ENCODE measurements at regions not wholly inside any gene's neighbourhood (a gene's known extent, or its start where the extent isn't known, plus 50 kb on each side); places are given as distances from the start of the nearest gene placed in this dataset.

DNA sequence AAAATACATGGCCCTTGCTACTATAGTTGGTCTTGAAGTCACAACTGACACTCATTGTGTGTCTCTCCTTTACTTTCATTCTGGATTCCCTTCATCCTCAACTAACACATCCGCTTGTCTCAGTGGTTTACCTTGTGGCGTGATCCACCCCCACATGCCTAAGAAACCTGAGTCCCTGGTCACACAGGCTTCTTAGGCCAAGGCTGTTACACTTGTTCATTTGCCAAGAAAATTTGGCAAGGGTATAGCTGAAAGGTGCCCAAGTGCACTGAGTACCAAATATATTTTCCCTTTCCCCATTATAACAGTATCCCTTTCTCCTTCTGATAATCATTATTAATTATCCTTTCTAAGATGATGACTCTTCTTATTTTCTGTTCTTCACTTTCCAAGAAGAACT lies 207.6 kb upstream of the STAC start:
- no TSS peak for BruUV-seq (replicated peaks)
- ChIA-PET POLR2A (ENCODE audit: low non-redundant PET) (no interaction called here), CTCF (no interaction called here)
- DNase-seq (ENCODE audit: low spot score), result no peak
- Histone ChIP-seq H3K36me3 (ENCODE audit: insufficient read depth, low read length, poor library complexity, severe bottlenecking) (no peaks in the 10 kb centered on the region), H3K4me3 (ENCODE audit: low read depth, low read length, poor library complexity, severe bottlenecking) (no peak overlapping the region), H3K27ac (ENCODE audit: low read depth, low read length, poor library complexity, severe bottlenecking) (no peak overlapping the region), H3K9me3 (ENCODE audit: low read depth, low read length, poor library complexity, severe bottlenecking) (no peaks in the 10 kb centered on the region), H3K4me1 (ENCODE audit: insufficient read depth, low read length, poor library complexity, severe bottlenecking) (no peaks in the 10 kb centered on the region), H3K27me3 (replicated peaks; ENCODE audit: insufficient read depth, low read depth, low read length, poor library complexity) (no peaks in the 10 kb centered on the region)
- intact Hi-C loops (cut with micrococcal nuclease; ENCODE audit: unreplicated experiment), result no loop called here
- TF ChIP-seq EZH2 (IDR thresholded peaks at IDR 0.05; ENCODE audit: borderline replicate concordance, low read depth, low read length, poor library complexity, severe bottlenecking), result no peak
- TF ChIP-seq, protein P1, sequence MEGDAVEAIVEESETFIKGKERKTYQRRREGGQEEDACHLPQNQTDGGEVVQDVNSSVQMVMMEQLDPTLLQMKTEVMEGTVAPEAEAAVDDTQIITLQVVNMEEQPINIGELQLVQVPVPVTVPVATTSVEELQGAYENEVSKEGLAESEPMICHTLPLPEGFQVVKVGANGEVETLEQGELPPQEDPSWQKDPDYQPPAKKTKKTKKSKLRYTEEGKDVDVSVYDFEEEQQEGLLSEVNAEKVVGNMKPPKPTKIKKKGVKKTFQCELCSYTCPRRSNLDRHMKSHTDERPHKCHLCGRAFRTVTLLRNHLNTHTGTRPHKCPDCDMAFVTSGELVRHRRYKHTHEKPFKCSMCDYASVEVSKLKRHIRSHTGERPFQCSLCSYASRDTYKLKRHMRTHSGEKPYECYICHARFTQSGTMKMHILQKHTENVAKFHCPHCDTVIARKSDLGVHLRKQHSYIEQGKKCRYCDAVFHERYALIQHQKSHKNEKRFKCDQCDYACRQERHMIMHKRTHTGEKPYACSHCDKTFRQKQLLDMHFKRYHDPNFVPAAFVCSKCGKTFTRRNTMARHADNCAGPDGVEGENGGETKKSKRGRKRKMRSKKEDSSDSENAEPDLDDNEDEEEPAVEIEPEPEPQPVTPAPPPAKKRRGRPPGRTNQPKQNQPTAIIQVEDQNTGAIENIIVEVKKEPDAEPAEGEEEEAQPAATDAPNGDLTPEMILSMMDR (conservative IDR thresholded peaks at IDR 0.05; ENCODE audit: low read depth, low read length), result no peak

DNA sequence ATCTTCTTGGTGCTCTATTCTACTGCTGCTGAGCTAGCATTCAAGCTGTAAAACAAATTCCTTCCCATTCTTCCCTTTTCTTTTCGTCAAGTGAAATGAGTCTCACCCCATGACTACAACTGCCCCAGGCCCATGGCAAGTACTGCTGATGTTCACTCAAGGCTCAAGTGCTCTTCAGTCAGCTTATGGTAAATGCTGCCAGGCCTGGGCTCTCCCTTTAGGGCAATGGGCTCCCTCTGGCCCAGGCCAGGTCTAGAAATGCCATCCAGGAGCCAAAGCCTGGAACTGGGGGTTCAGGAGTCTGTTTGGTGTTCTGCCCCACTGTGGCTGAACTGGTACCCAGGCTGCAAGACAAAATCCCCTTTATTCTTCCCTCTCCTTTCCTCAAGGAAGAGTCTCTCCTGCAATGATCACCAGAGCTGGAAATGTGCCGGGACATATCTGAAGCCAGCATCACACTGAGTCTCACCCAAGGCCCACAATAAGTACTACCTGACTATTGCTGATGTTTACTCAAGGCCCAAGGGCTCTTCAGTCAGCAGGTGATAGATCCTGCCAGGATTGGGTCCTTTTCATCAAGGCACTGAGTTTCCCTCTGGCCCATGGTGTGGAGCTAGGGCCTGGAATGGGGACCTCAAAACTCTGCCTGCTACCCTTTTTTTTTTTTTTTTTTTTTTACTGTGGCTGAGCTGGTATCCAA lies 205.0 kb upstream of the STAC start:
- ChIA-PET POLR2A (ENCODE audit: low non-redundant PET) (no interaction called here), CTCF (no interaction called here)
- BruUV-seq (replicated peaks), result no TSS peak

DNA sequence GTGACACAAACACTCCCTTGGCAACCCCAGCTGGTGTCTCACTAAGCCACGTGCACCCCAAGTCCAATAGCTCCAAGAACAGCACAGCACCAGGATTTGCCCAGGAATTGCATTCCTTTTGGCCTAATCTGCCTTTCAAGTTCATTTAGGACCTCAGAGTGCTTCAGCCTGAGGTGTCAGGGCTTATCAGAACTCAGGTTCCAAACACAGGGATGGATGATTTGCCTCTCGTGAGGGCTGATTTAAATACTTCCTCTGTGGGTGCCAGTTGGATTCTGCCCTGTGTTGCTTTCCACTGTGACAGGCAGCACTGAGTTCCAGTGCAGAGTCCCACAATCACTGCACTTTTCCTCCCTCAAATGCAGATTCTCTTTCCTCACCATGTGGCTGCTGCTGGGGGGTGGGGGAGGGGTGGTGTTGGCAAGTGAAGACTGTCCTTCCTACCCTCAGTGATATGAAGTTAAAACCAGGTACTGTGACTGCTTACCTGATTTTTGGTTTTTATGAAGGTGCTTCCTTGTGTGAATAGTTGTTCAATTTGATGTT lies 204.3 kb upstream of the STAC start:
- POLR2A ChIA-PET (ENCODE audit: low non-redundant PET), result no interaction called here

More for the DNA sequence above, 205.0 kb upstream of the STAC start:
- Histone ChIP-seq H3K36me3 (ENCODE audit: insufficient read depth, low read length, poor library complexity, severe bottlenecking) (no peaks in the 10 kb centered on the region), H3K27ac (ENCODE audit: low read depth, low read length, poor library complexity, severe bottlenecking) (no peak overlapping the region), H3K4me3 (ENCODE audit: low read depth, low read length, poor library complexity, severe bottlenecking) (no peak overlapping the region), H3K9me3 (ENCODE audit: low read depth, low read length, poor library complexity, severe bottlenecking) (no peaks in the 10 kb centered on the region), H3K27me3 (replicated peaks; ENCODE audit: insufficient read depth, low read depth, low read length, poor library complexity) (no peaks in the 10 kb centered on the region), H3K4me1 (ENCODE audit: insufficient read depth, low read length, poor library complexity, severe bottlenecking) (no peaks in the 10 kb centered on the region)
- no peak for DNase-seq (ENCODE audit: low spot score)
- intact Hi-C loops (cut with micrococcal nuclease; ENCODE audit: unreplicated experiment), result no loop called here
- TF ChIP-seq EZH2 (IDR thresholded peaks at IDR 0.05; ENCODE audit: borderline replicate concordance, low read depth, low read length, poor library complexity, severe bottlenecking), result no peak

DNA sequence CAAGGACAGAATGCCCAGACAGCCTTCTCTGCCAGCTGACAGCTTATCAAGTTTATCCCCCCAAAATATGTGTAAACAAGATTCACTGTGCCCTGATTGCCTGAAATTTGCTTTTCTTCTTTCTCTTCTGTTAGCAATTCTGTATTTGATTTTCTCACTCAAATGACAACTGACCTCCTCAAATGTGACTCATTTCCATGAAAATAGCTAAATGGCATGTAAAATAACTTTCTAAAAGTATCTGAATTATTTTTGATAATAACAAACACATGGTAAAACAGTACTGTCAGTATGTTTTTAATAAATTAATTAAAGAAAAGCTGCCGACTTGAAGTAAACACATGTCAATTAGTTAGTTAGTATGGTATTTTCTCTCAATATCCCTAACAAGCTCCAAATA lies 202.3 kb upstream of the STAC start:
- POLR2A ChIA-PET (ENCODE audit: low non-redundant PET), result no interaction called here
- BruUV-seq (replicated peaks), result no TSS peak

More for the DNA sequence above, 204.3 kb upstream of the STAC start:
- intact Hi-C loops (cut with micrococcal nuclease; ENCODE audit: unreplicated experiment), result no loop called here
- no peak overlapping the region for H3K27ac ChIP-seq (ENCODE audit: low read depth, low read length, poor library complexity, severe bottlenecking)
- CTCF ChIA-PET, result no interaction called here
- no peak for DNase-seq (ENCODE audit: low spot score)
- no peak for TF ChIP-seq EZH2 (IDR thresholded peaks at IDR 0.05; ENCODE audit: borderline replicate concordance, low read depth, low read length, poor library complexity, severe bottlenecking)
- no TSS peak for BruUV-seq (replicated peaks)
- H3K36me3 ChIP-seq (ENCODE audit: insufficient read depth, low read length, poor library complexity, severe bottlenecking), result no peaks in the 10 kb centered on the region
- H3K27me3 ChIP-seq (replicated peaks; ENCODE audit: insufficient read depth, low read depth, low read length, poor library complexity), result no peaks in the 10 kb centered on the region
- no peaks in the 10 kb centered on the region for H3K4me1 ChIP-seq (ENCODE audit: insufficient read depth, low read length, poor library complexity, severe bottlenecking)
- no peak overlapping the region for H3K4me3 ChIP-seq (ENCODE audit: low read depth, low read length, poor library complexity, severe bottlenecking)
- no peaks in the 10 kb centered on the region for H3K9me3 ChIP-seq (ENCODE audit: low read depth, low read length, poor library complexity, severe bottlenecking)

More for the DNA sequence above, 202.3 kb upstream of the STAC start:
- Histone ChIP-seq H3K36me3 (ENCODE audit: insufficient read depth, low read length, poor library complexity, severe bottlenecking) (no peaks in the 10 kb centered on the region), H3K9me3 (ENCODE audit: low read depth, low read length, poor library complexity, severe bottlenecking) (no peaks in the 10 kb centered on the region), H3K4me1 (ENCODE audit: insufficient read depth, low read length, poor library complexity, severe bottlenecking) (no peaks in the 10 kb centered on the region), H3K27me3 (replicated peaks; ENCODE audit: insufficient read depth, low read depth, low read length, poor library complexity) (no peaks in the 10 kb centered on the region), H3K4me3 (ENCODE audit: low read depth, low read length, poor library complexity, severe bottlenecking) (no peak overlapping the region), H3K27ac (ENCODE audit: low read depth, low read length, poor library complexity, severe bottlenecking) (no peak overlapping the region)
- TF ChIP-seq, protein P1 (conservative IDR thresholded peaks at IDR 0.05; ENCODE audit: low read depth, low read length), result no peak
- CTCF ChIA-PET, result no interaction called here
- no peak for DNase-seq (ENCODE audit: low spot score)
- intact Hi-C loops (cut with micrococcal nuclease; ENCODE audit: unreplicated experiment), result no loop called here
